Loucy (cell line): ENCODE measurements at regions not wholly inside any gene's neighbourhood (a gene's known extent, or its start where the extent isn't known, plus 50 kb on each side); places are given as distances from the start of the nearest gene placed in this dataset.

Experiments
- H2AFZ ChIP-seq: fragments of 200-600 bp; sonication (generic); 2 replicates; pipeline ENCODE4 v1.6.0; 2016; ENCODE audit warnings: antibody characterized with exemption, mild to moderate bottlenecking, low read length, moderate library complexity
- H3F3A ChIP-seq: fragments of 200-600 bp; 2 replicates; pipeline ENCODE4 v1.6.0; 2016; ENCODE audit warnings: antibody characterized with exemption, low read depth, mild to moderate bottlenecking
- H3K27me3 ChIP-seq: fragments of 200-600 bp; sonication (generic); 2 replicates; pipeline ENCODE4 v1.6.1; 2014; ENCODE audit warnings: low read length, mild to moderate bottlenecking; ENCODE audit not compliant: insufficient read depth, poor library complexity, severe bottlenecking
- H3K36me3 ChIP-seq: fragments of 200-600 bp; sonication (generic); 2 replicates; pipeline ENCODE4 v1.6.1; 2016; ENCODE audit warnings: low read length; ENCODE audit not compliant: insufficient read depth
- H3K4me1 ChIP-seq: fragments of 200-600 bp; sonication (generic); 2 replicates; pipeline ENCODE4 v1.5.1; 2014; ENCODE audit warnings: low read length, mild to moderate bottlenecking; ENCODE audit not compliant: insufficient read depth, poor library complexity, severe bottlenecking
- H3K4me2 ChIP-seq: fragments of 200-600 bp; sonication (generic); 2 replicates; pipeline ENCODE4 v1.6.0; 2014; ENCODE audit warnings: antibody characterized with exemption, low read length, low read depth, mild to moderate bottlenecking; ENCODE audit not compliant: poor library complexity, severe bottlenecking
- H3K4me3 ChIP-seq: fragments of 200-600 bp; sonication (generic); 2 replicates; pipeline ENCODE4 v1.5.1; 2014; ENCODE audit warnings: low read length, mild to moderate bottlenecking, mixed read lengths; ENCODE audit not compliant: poor library complexity, severe bottlenecking
- H3K79me2 ChIP-seq: fragments of 200-600 bp; sonication (generic); 2 replicates; pipeline ENCODE4 v1.6.1; 2014; ENCODE audit warnings: low read length; ENCODE audit not compliant: insufficient read depth
- H3K9ac ChIP-seq: fragments of 200-600 bp; sonication (generic); 2 replicates; pipeline ENCODE4 v1.6.0; 2014; ENCODE audit warnings: mild to moderate bottlenecking, low read depth, low read length, moderate library complexity; ENCODE audit not compliant: poor library complexity, severe bottlenecking
- H3K9me2 ChIP-seq: fragments of 200-600 bp; sonication (generic); replicated peaks from 2 replicates; pipeline ENCODE4 v1.6.1; 2016; ENCODE audit warnings: low read depth, low read length, mixed read lengths
- H3K9me3 ChIP-seq: fragments of 200-600 bp; sonication (generic); 2 replicates; pipeline ENCODE4 v1.6.1; 2014; ENCODE audit warnings: mild to moderate bottlenecking, antibody characterized with exemption, low read length, low read depth; ENCODE audit not compliant: insufficient read depth
- H4K20me1 ChIP-seq: fragments of 200-600 bp; sonication (generic); 2 replicates; pipeline ENCODE4 v1.6.0; 2014; ENCODE audit warnings: antibody characterized with exemption, low read length, mild to moderate bottlenecking; ENCODE audit not compliant: insufficient read depth, poor library complexity, severe bottlenecking
- CTCF ChIP-seq: fragments of 200-600 bp; sonication (generic); conservative IDR thresholded peaks from 2 replicates; pipeline ENCODE4 v1.5.1; 2014; ENCODE audit warnings: mild to moderate bottlenecking, antibody characterized with exemption, low read length
- EZH2phosphoT487 ChIP-seq: fragments of 200-600 bp; IDR thresholded peaks from 2 replicates; pipeline ENCODE4 v1.6.1; 2018; ENCODE audit warnings: antibody characterized with exemption, mild to moderate bottlenecking, moderate library complexity, borderline replicate concordance

GRCh38 chr3:74435631-74436030, 178.8 kb downstream of the CNTN3 start:
- Histone ChIP-seq H3K4me1 (no peaks in the 10 kb centered on the region), H4K20me1 (no peaks in the 10 kb centered on the region), H3K9ac (no peak overlapping the region), H3K36me3 (no peaks in the 10 kb centered on the region), H3K9me2 (no peaks in the 10 kb centered on the region), H3K4me2 (no peak overlapping the region), H3K9me3 (no peaks in the 10 kb centered on the region), H3F3A (no peaks in the 10 kb centered on the region), H3K79me2 (no peaks in the 10 kb centered on the region), H3K27me3 (no peaks in the 10 kb centered on the region), H3K4me3 (no peak overlapping the region), H2AFZ (no peak overlapping the region)
- no peak for TF ChIP-seq EZH2phosphoT487
- no peak for TF ChIP-seq CTCF

GRCh38 chr3:74434406-74434805, 180.1 kb downstream of the CNTN3 start:
- Histone ChIP-seq H3K9me2 (no peaks in the 10 kb centered on the region), H3K9ac (no peak overlapping the region), H3K4me2 (no peak overlapping the region), H2AFZ (no peak overlapping the region), H3K36me3 (no peaks in the 10 kb centered on the region), H3K79me2 (no peaks in the 10 kb centered on the region), H3F3A (no peaks in the 10 kb centered on the region), H3K4me3 (no peak overlapping the region), H3K9me3 (no peaks in the 10 kb centered on the region), H3K4me1 (no peaks in the 10 kb centered on the region), H3K27me3 (no peaks in the 10 kb centered on the region), H4K20me1 (no peaks in the 10 kb centered on the region)
- TF ChIP-seq EZH2phosphoT487 (no peak), CTCF (no peak)

GRCh38 chr3:74426571-74426970, 187.9 kb downstream of the CNTN3 start:
- Histone ChIP-seq H3K4me3 (no peak overlapping the region), H3K9me2 (no peaks in the 10 kb centered on the region), H2AFZ (no peak overlapping the region), H3K4me1 (no peaks in the 10 kb centered on the region), H3F3A (no peaks in the 10 kb centered on the region), H3K9ac (no peak overlapping the region), H3K9me3 (no peaks in the 10 kb centered on the region), H3K79me2 (no peaks in the 10 kb centered on the region), H3K27me3 (no peaks in the 10 kb centered on the region), H3K36me3 (no peaks in the 10 kb centered on the region), H3K4me2 (no peak overlapping the region), H4K20me1 (no peaks in the 10 kb centered on the region)
- TF ChIP-seq CTCF (no peak), EZH2phosphoT487 (no peak)
